MM.1S (cell line): ENCODE measurements at regions not wholly inside any gene's neighbourhood (a gene's known extent, or its start where the extent isn't known, plus 50 kb on each side); places are given as distances from the start of the nearest gene placed in this dataset.

Source experiments
- DNase-seq: peaks from one replicate; pipeline ENCODE4 v3.0.0-alpha.2; 2015
- H2AFZ ChIP-seq: fragments of 300-600 bp; sonication (generic); 2 replicates; pipeline ENCODE4 v1.6.0; 2016; ENCODE audit warnings: antibody characterized with exemption, low read length
- H3F3A ChIP-seq: fragments of 300-600 bp; sonication (generic); 2 replicates; pipeline ENCODE4 v1.6.1; 2016; ENCODE audit warnings: mild to moderate bottlenecking, antibody characterized with exemption, low read length, moderate library complexity, mixed read lengths; ENCODE audit not compliant: insufficient read depth
- H3K27ac ChIP-seq: fragments of 300-600 bp; sonication (generic); 2 replicates; pipeline ENCODE4 v1.5.1; 2016; ENCODE audit warnings: mild to moderate bottlenecking, low read length
- H3K27me3 ChIP-seq: fragments of 300-600 bp; sonication (generic); replicated peaks from 2 replicates; pipeline ENCODE4 v1.6.0; 2016; ENCODE audit warnings: low read length; ENCODE audit not compliant: insufficient read depth
- H3K36me3 ChIP-seq: fragments of 300-600 bp; sonication (generic); replicated peaks from 2 replicates; pipeline ENCODE4 v1.6.1; 2016; ENCODE audit warnings: mild to moderate bottlenecking, low read length, mixed read lengths; ENCODE audit not compliant: insufficient read depth
- H3K4me1 ChIP-seq: fragments of 300-600 bp; sonication (generic); 2 replicates; pipeline ENCODE4 v1.6.1; 2016; ENCODE audit warnings: low read length, mixed read lengths
- H3K4me2 ChIP-seq: fragments of 300-600 bp; sonication (generic); 2 replicates; pipeline ENCODE4 v1.6.0; 2016; ENCODE audit warnings: low read depth, low read length
- H3K4me3 ChIP-seq: fragments of 300-600 bp; sonication (generic); 2 replicates; pipeline ENCODE4 v1.5.1; 2016; ENCODE audit warnings: low read length, mixed read lengths
- H3K79me2 ChIP-seq: fragments of 300-600 bp; sonication (generic); 2 replicates; pipeline ENCODE4 v1.6.1; 2016; ENCODE audit warnings: mixed run types, low read length, mixed read lengths
- H3K9ac ChIP-seq: fragments of 300-600 bp; sonication (generic); 2 replicates; pipeline ENCODE4 v1.6.1; 2016; ENCODE audit warnings: low read length, mixed read lengths
- H3K9me2 ChIP-seq: fragments of 300-600 bp; sonication (generic); replicated peaks from 2 replicates; pipeline ENCODE4 v1.6.1; 2016; ENCODE audit warnings: mild to moderate bottlenecking, low read length, mixed read lengths; ENCODE audit not compliant: insufficient read depth
- H3K9me3 ChIP-seq: fragments of 300-600 bp; sonication (generic); replicated peaks from 2 replicates; pipeline ENCODE4 v1.6.1; 2016; ENCODE audit warnings: mild to moderate bottlenecking, low read length, mixed read lengths; ENCODE audit not compliant: insufficient read depth
- H4K20me1 ChIP-seq: fragments of 300-600 bp; sonication (generic); 2 replicates; pipeline ENCODE4 v1.6.1; 2016; ENCODE audit warnings: mild to moderate bottlenecking, low read length, moderate library complexity, mixed read lengths; ENCODE audit not compliant: insufficient read depth
- EZH2 ChIP-seq: fragments of 300-600 bp; sonication (generic); optimal IDR thresholded peaks from 2 replicates; pipeline ENCODE3; 2017; ENCODE audit warnings: low read depth, mild to moderate bottlenecking, antibody characterized with exemption, low read length, mixed read lengths
- EZH2phosphoT487 ChIP-seq: fragments of 300-600 bp; sonication (generic); IDR thresholded peaks from 2 replicates; pipeline ENCODE4 v1.6.1; 2018; ENCODE audit warnings: antibody characterized with exemption, low read length
- TF ChIP-seq, protein P1 (sequence below): fragments of 300-600 bp; sonication (generic); IDR thresholded peaks from 2 replicates; pipeline ENCODE4 v1.5.1; 2016; ENCODE audit warnings: antibody characterized with exemption, low read length, mixed read lengths

DNA sequence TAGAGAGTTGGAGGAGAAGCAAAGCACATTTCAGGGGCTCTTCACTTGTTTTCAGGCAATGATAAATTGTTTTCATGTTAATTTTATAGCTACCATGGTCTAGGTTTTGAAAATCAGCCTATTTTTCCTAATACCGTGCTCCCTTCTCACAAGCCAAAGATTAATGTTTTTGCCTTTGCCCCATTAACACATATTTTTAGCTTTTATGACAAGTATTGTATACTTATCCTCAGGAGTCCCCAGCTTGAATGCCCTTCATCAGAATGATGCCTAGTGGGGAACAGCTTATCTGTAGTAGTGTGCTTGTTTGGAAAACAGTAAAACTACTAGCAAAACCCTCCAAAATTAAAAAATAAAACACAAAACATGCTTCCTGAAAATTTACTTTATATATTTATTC lies 194.0 kb downstream of the LNPK start:
- Histone ChIP-seq H3K9me3 (no peaks in the 10 kb centered on the region), H3K9ac (no peak overlapping the region), H3K27me3 (no peaks in the 10 kb centered on the region), H3K79me2 (no peaks in the 10 kb centered on the region), H4K20me1 (no peaks in the 10 kb centered on the region), H3K4me1 (no peaks in the 10 kb centered on the region), H3F3A (no peaks in the 10 kb centered on the region), H2AFZ (no peak overlapping the region), H3K27ac (no peak overlapping the region), H3K36me3 (no peaks in the 10 kb centered on the region), H3K9me2 (no peaks in the 10 kb centered on the region), H3K4me2 (no peak overlapping the region), H3K4me3 (no peak overlapping the region)
- DNase-seq: no peak
- TF ChIP-seq EZH2phosphoT487 (no peak), EZH2 (no peak)
- TF ChIP-seq, protein P1, sequence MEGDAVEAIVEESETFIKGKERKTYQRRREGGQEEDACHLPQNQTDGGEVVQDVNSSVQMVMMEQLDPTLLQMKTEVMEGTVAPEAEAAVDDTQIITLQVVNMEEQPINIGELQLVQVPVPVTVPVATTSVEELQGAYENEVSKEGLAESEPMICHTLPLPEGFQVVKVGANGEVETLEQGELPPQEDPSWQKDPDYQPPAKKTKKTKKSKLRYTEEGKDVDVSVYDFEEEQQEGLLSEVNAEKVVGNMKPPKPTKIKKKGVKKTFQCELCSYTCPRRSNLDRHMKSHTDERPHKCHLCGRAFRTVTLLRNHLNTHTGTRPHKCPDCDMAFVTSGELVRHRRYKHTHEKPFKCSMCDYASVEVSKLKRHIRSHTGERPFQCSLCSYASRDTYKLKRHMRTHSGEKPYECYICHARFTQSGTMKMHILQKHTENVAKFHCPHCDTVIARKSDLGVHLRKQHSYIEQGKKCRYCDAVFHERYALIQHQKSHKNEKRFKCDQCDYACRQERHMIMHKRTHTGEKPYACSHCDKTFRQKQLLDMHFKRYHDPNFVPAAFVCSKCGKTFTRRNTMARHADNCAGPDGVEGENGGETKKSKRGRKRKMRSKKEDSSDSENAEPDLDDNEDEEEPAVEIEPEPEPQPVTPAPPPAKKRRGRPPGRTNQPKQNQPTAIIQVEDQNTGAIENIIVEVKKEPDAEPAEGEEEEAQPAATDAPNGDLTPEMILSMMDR: no peak

DNA sequence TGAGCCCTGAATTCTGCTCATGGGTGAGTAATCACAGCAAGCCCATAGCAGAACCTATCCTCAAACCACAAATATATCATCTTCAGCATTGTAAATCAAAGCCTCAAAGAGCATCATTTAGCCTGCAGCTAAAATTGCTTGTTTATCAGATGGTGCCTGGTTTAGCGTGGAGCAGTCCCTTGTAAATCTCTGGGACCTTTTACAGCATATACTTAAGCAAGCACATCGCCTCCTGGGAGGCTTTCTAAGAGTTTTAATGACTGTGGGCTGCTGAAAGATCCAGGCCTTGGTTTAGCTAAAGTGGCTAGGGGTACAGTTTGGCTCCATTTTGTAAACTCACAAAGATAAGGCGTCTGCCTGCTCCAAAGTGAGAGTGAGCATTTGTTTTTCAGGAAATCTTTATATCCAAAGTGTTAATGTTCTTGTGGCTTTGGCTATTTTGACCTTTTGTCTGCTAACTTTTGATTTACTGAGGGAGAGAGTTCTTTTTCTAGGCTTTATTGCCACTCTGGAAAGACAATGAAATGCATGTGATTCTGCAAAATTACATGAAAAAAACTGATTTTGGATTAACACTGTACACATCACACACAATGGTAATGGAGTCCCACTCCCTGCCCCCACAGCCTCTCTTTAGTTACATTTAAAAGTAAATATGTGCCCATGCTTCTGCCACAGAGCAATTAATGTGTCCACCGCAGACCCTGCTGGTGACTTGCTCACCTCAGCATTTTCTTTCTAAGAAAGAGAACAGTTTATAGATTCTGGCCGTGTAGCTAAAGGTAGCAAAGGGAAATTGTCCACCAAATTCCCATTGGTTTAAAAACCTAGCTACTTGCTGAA lies 194.8 kb downstream of the LNPK start:
- H3K4me2 ChIP-seq: no peak overlapping the region
- no peak overlapping the region for H3K9ac ChIP-seq
- H3K36me3 ChIP-seq: no peaks in the 10 kb centered on the region
- no peak overlapping the region for H2AFZ ChIP-seq
- no peak overlapping the region for H3K4me3 ChIP-seq
- H4K20me1 ChIP-seq: no peaks in the 10 kb centered on the region
- no peaks in the 10 kb centered on the region for H3K4me1 ChIP-seq
- no peak for TF ChIP-seq EZH2
- no peak for TF ChIP-seq EZH2phosphoT487
- TF ChIP-seq, protein P1: no peak
- H3K9me3 ChIP-seq: no peaks in the 10 kb centered on the region
- no peaks in the 10 kb centered on the region for H3K27me3 ChIP-seq
- no peaks in the 10 kb centered on the region for H3K9me2 ChIP-seq
- H3K79me2 ChIP-seq: no peaks in the 10 kb centered on the region
- DNase-seq: no peak
- H3K27ac ChIP-seq: no peak overlapping the region
- H3F3A ChIP-seq: no peaks in the 10 kb centered on the region

DNA sequence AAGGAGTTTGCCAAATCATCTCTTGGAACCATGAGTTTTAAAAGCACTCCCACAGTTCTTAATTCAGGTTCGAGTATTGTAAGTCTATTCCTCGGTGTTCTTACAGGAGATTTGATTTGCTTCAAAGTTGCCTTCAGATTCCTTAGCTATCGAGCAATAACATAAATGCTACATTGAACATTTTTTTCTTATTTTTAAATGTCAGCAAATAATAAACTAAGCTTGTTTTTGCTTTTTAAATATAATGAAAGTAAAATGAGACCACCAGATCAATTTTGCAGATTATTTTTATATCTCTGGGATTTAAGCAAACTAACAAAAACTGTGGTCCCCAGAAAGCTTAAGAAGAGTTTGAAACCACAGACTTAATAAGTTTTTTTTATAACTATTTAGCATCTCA lies 195.5 kb downstream of the LNPK start:
- no peaks in the 10 kb centered on the region for H3F3A ChIP-seq
- H4K20me1 ChIP-seq: no peaks in the 10 kb centered on the region
- H2AFZ ChIP-seq: no peak overlapping the region
- DNase-seq: no peak
- no peak overlapping the region for H3K9ac ChIP-seq
- H3K27me3 ChIP-seq: no peaks in the 10 kb centered on the region
- H3K4me3 ChIP-seq: no peak overlapping the region
- no peaks in the 10 kb centered on the region for H3K79me2 ChIP-seq
- TF ChIP-seq EZH2phosphoT487 (no peak), EZH2 (no peak)
- TF ChIP-seq, protein P1: no peak
- no peaks in the 10 kb centered on the region for H3K9me3 ChIP-seq
- no peak overlapping the region for H3K27ac ChIP-seq
- no peaks in the 10 kb centered on the region for H3K9me2 ChIP-seq
- no peaks in the 10 kb centered on the region for H3K4me1 ChIP-seq
- H3K36me3 ChIP-seq: no peaks in the 10 kb centered on the region
- no peak overlapping the region for H3K4me2 ChIP-seq
